OCI-LY7 (cell line): ENCODE measurements at regions not wholly inside any gene's neighbourhood (a gene's known extent, or its start where the extent isn't known, plus 50 kb on each side); places are given as distances from the start of the nearest gene placed in this dataset.

ENCODE experiments used
- BruUV-seq: library from RNA; stranded (reverse); fragments of 400-500 nt; replicated peaks from 2 replicates; lab custom pipeline; 2021; lab: Mats Ljungman, UMichigan
- CTCF ChIA-PET: fragments of 300-600 bp; sonication (Branson Sonifier 250); formaldehyde crosslinking; loops from one replicate; lab custom pipeline; 2022; ENCODE audit warnings: antibody characterized with exemption; ENCODE audit not compliant: unreplicated experiment; lab: Charles Lee
- POLR2A ChIA-PET: fragments of 300-600 bp; sonication (Branson Sonifier 250); formaldehyde crosslinking; loops from one replicate; lab custom pipeline; 2022; ENCODE audit warnings: antibody characterized with exemption; lab: Charles Lee
- DNase-seq: peaks from one replicate; pipeline ENCODE4 v3.0.0-alpha.2; 2015; ENCODE audit warnings: low spot score
- H2AFZ ChIP-seq: fragments of 200-600 bp; sonication (generic), shearing (Covaris generic); 2 replicates; pipeline ENCODE4 v1.6.1; 2014; ENCODE audit warnings: mild to moderate bottlenecking, antibody characterized with exemption, low read length, moderate library complexity
- H3K27ac ChIP-seq: fragments of 200-600 bp; sonication (generic); 2 replicates; pipeline ENCODE4 v1.5.1; 2014; ENCODE audit warnings: mixed run types, low read depth, mild to moderate bottlenecking, moderate library complexity, low read length, inconsistent platforms; ENCODE audit not compliant: poor library complexity, severe bottlenecking
- H3K36me3 ChIP-seq: fragments of 200-600 bp; sonication (generic); 2 replicates; pipeline ENCODE4 v1.6.1; 2014; ENCODE audit warnings: mild to moderate bottlenecking, antibody characterized with exemption, low read length, moderate library complexity, mixed read lengths; ENCODE audit not compliant: insufficient read depth
- H3K4me1 ChIP-seq: fragments of 200-600 bp; sonication (generic); 2 replicates; pipeline ENCODE4 v1.5.1; 2014; ENCODE audit warnings: mild to moderate bottlenecking, low read length; ENCODE audit not compliant: insufficient read depth, poor library complexity, severe bottlenecking
- H3K4me2 ChIP-seq: fragments of 200-600 bp; sonication (generic); 2 replicates; pipeline ENCODE4 v1.6.1; 2014; ENCODE audit warnings: mild to moderate bottlenecking, low read length
- H3K4me3 ChIP-seq: fragments of 200-600 bp; sonication (generic); 2 replicates; pipeline ENCODE4 v1.5.1; 2014; ENCODE audit warnings: mild to moderate bottlenecking, low read depth, low read length; ENCODE audit not compliant: poor library complexity, severe bottlenecking
- H3K79me2 ChIP-seq: fragments of 200-600 bp; sonication (generic); 2 replicates; pipeline ENCODE4 v1.6.1; 2016; ENCODE audit warnings: low read depth, mild to moderate bottlenecking, low read length, moderate library complexity, mixed read lengths; ENCODE audit not compliant: insufficient read depth
- H3K9me2 ChIP-seq: fragments of 200-600 bp; sonication (generic); 2 replicates; pipeline ENCODE4 v1.6.1; 2016; ENCODE audit warnings: mild to moderate bottlenecking, low read length, mixed read lengths; ENCODE audit not compliant: insufficient read depth
- H3K9me3 ChIP-seq: fragments of 200-600 bp; sonication (generic); 2 replicates; pipeline ENCODE4 v1.6.1; 2014; ENCODE audit warnings: mild to moderate bottlenecking, mixed run types, low read length, mixed read lengths
- H4K20me1 ChIP-seq: fragments of 200-600 bp; sonication (generic); 2 replicates; pipeline ENCODE4 v1.6.1; 2014; ENCODE audit warnings: mild to moderate bottlenecking, antibody characterized with exemption, low read length, moderate library complexity, mixed read lengths; ENCODE audit not compliant: insufficient read depth
- CTCF ChIP-seq: fragments of 200-600 bp; sonication (generic); conservative IDR thresholded peaks from 2 replicates; pipeline ENCODE4 v1.5.1; 2014; ENCODE audit warnings: mild to moderate bottlenecking, antibody characterized with exemption, low read length, moderate library complexity, mixed read lengths
- EZH2phosphoT487 ChIP-seq: fragments of 200-600 bp; sonication (generic); IDR thresholded peaks from 2 replicates; pipeline ENCODE4 v1.6.1; 2018; ENCODE audit warnings: low read depth, borderline replicate concordance, mild to moderate bottlenecking, mixed run types, antibody characterized with exemption, low read length, moderate library complexity, mixed read lengths
- intact Hi-C: fragments of 100-400 bp; cut with micrococcal nuclease; formaldehyde crosslinking; loops from one replicate; pipeline ENCODE4 v1.10.0; 2022; ENCODE audit not compliant: unreplicated experiment

DNA sequence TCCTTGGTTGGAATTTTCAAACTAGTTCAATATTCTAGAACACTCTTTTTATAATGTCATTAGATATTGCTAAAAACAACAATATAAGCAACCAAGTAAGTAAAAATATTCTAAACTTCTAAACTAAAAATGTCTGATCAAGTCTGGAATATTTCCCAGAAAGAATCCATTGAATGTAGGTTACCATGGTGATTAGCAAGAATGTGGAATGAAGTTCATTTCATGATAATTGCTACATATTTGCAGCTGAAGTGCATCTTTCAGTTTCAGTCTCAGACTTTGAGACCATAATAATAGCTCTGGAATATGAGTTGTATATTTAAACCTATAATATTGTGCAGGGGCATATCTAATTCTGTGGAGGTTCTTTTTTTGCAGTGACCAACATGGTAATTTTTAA lies 61.0 kb upstream of the NKAIN2 start:
- ChIA-PET CTCF (no interaction called here), POLR2A (no interaction called here)
- H3K4me2 ChIP-seq, result no peak overlapping the region
- TF ChIP-seq CTCF, result no peak
- no peak for TF ChIP-seq EZH2phosphoT487
- H2AFZ ChIP-seq, result no peak overlapping the region
- H3K4me1 ChIP-seq, result no peaks in the 10 kb centered on the region
- DNase-seq, result no peak
- H3K79me2 ChIP-seq, result no peaks in the 10 kb centered on the region
- H3K27ac ChIP-seq, result no peak overlapping the region
- no peaks in the 10 kb centered on the region for H4K20me1 ChIP-seq
- H3K9me2 ChIP-seq, result no peaks in the 10 kb centered on the region
- H3K9me3 ChIP-seq, result no peaks in the 10 kb centered on the region
- BruUV-seq, result no TSS peak
- H3K4me3 ChIP-seq, result no peak overlapping the region
- no peaks in the 10 kb centered on the region for H3K36me3 ChIP-seq
- intact Hi-C loops, result no loop called here

DNA sequence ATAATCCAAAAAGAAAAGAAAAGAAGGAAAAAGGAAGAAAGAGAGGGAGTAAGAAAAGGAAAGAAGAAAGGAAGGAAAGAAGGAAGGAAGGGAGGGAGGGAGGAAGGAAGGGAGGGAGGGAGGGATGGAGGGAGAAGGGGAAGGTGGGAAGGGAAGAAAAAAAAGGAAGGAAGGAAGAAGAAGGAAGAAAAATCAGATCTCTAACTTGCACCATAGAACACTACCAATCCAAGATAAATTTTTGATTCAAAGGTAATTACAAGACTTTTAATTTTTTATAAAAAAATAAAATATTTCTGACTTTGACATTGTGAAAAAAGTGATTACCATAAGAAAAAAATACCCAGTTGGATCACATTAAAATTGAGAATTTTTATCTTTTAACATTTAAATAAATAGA lies 70.5 kb upstream of the NKAIN2 start:
- BruUV-seq, result no TSS peak
- no peaks in the 10 kb centered on the region for H3K4me1 ChIP-seq
- H3K27ac ChIP-seq, result no peak overlapping the region
- no peak for TF ChIP-seq EZH2phosphoT487
- TF ChIP-seq CTCF, result no peak
- POLR2A ChIA-PET, result interaction anchor here (0.5 kb wide), 1 partner anchor 370 kb away, joined by 3 read pairs; no protein-coding TSS in a partner anchor
- no peaks in the 10 kb centered on the region for H3K79me2 ChIP-seq
- CTCF ChIA-PET, result no interaction called here
- H3K36me3 ChIP-seq, result no peaks in the 10 kb centered on the region
- no peak overlapping the region for H3K4me2 ChIP-seq
- H3K9me3 ChIP-seq, result no peaks in the 10 kb centered on the region
- no peak overlapping the region for H2AFZ ChIP-seq
- H3K4me3 ChIP-seq, result no peak overlapping the region
- H3K9me2 ChIP-seq, result no peaks in the 10 kb centered on the region
- intact Hi-C loops, result no loop called here
- DNase-seq, result no peak
- no peaks in the 10 kb centered on the region for H4K20me1 ChIP-seq

DNA sequence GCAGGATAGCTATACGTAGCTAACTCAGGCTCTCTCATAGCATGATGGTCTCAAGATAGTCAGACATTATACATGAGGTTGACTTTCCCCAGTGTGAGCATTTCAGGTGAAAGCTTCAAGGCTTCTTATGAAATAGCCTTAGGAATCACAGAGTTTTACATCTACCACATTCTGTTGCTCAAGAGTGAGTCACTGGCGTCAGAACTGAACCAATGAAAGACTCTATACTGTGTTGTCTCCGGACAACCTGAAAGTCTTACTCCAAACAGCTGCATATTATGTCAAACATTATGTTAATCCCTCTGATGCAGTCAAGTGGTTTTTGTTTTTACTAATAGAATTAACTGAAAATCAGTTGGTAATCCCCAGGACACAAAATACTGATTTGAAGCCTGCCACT lies 79.8 kb upstream of the TRDN start:
- H2AFZ ChIP-seq, result no peak overlapping the region
- no peaks in the 10 kb centered on the region for H3K9me2 ChIP-seq
- intact Hi-C loops, result no loop called here
- H3K4me2 ChIP-seq, result no peak overlapping the region
- H3K27ac ChIP-seq, result no peak overlapping the region
- H3K9me3 ChIP-seq, result no peaks in the 10 kb centered on the region
- no peaks in the 10 kb centered on the region for H3K36me3 ChIP-seq
- ChIA-PET CTCF (no interaction called here), POLR2A (no interaction called here)
- H3K79me2 ChIP-seq, result no peaks in the 10 kb centered on the region
- no peaks in the 10 kb centered on the region for H4K20me1 ChIP-seq
- TF ChIP-seq CTCF (no peak), EZH2phosphoT487 (no peak)
- no peak for DNase-seq
- BruUV-seq, result no TSS peak
- no peaks in the 10 kb centered on the region for H3K4me1 ChIP-seq
- H3K4me3 ChIP-seq, result no peak overlapping the region
